Cardiac fibroblast (primary cell): ENCODE measurements at regions not wholly inside any gene's neighbourhood (a gene's known extent, or its start where the extent isn't known, plus 50 kb on each side); places are given as distances from the start of the nearest gene placed in this dataset.

Experiments
- DNase-seq, 2 donors: peaks; one replicate each; pipeline versions ENCODE4 v3.0.0 to v3.0.0-alpha.2; 2010; ENCODE audit warnings: low read depth in 2 of 2
- H3K4me3 ChIP-seq, 2 donors: replicated peaks in 1 of 2; 1 replicate in 1 of 2; 2 replicates in 1 of 2; pipeline ENCODE4 v1.5.1; 2011; ENCODE audit warnings: low read depth in 2 of 2, low read length in 2 of 2, mild to moderate bottlenecking in 2 of 2, moderate library complexity in 1 of 2
- TF ChIP-seq, protein P1 (sequence below): IDR thresholded peaks from one replicate; pipeline ENCODE4 v1.5.1; 2011; ENCODE audit warnings: low read depth, mild to moderate bottlenecking, low read length, inconsistent platforms

DNA sequence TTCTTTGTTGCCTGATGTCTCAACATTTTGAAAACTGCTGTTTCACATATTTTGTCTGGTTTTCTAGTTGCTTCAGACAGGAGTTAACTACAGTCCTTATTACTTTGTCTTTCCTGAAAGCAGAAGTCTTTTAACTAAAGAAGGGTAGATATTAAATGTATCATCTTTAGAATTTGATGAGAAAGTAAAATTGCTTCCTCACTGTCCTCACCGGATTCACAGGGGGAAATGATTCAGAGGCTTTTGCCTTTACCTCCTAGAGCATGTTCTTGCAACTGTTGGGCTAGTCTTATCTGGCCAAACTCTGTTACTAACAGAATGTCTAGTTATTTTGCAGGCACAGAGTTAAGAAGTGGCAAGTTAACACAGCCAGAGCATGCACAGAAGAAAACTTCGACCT lies 107.2 kb upstream of the VAV3 start:
- no peak overlapping the region for H3K4me3 ChIP-seq
- no peak for DNase-seq
- TF ChIP-seq, protein P1, sequence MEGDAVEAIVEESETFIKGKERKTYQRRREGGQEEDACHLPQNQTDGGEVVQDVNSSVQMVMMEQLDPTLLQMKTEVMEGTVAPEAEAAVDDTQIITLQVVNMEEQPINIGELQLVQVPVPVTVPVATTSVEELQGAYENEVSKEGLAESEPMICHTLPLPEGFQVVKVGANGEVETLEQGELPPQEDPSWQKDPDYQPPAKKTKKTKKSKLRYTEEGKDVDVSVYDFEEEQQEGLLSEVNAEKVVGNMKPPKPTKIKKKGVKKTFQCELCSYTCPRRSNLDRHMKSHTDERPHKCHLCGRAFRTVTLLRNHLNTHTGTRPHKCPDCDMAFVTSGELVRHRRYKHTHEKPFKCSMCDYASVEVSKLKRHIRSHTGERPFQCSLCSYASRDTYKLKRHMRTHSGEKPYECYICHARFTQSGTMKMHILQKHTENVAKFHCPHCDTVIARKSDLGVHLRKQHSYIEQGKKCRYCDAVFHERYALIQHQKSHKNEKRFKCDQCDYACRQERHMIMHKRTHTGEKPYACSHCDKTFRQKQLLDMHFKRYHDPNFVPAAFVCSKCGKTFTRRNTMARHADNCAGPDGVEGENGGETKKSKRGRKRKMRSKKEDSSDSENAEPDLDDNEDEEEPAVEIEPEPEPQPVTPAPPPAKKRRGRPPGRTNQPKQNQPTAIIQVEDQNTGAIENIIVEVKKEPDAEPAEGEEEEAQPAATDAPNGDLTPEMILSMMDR, result no peak

DNA sequence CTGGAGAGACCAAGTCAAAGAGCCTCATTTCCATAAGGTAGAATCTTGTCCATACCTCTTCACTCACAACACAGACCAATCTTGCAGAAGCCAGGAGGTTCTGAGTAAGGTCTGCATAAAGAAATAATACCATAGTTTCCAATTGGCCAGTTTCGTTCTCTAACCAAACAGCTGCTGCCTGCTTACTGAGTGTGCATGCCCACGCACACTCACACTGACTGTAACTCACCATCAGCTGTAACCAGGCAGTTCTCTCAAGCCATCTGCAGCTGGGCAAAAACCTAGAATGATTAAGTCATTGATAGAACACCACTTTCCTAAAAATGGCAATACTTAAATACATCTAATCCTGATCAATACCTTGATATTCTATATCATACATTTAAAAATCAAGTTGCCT lies 106.6 kb upstream of the VAV3 start:
- TF ChIP-seq, protein P1, result no peak
- H3K4me3 ChIP-seq, result no peak overlapping the region
- no peak for DNase-seq

DNA sequence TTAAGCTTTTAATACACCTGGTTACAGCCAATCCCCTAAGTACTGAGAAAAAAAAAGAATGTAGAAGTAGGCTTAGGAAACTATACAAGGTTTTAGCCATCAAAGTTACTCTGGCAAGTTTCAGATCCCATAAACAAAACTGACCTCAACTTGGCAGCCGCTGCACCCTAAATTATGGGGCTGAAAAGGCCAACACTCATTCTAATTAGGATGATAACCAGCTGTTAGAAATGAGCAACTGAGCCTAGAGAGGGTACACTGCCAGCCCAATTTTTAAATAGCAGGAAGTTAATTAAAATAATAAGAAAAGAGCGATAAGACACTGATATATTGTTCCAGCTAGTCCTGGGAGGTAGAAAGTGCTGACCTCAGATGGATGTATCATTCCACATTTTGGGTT lies 105.7 kb upstream of the VAV3 start:
- TF ChIP-seq, protein P1, result no peak
- peak in 1 of 2 donors; percentile 22 for DNase-seq
- H3K4me3 ChIP-seq, result no peak overlapping the region

DNA sequence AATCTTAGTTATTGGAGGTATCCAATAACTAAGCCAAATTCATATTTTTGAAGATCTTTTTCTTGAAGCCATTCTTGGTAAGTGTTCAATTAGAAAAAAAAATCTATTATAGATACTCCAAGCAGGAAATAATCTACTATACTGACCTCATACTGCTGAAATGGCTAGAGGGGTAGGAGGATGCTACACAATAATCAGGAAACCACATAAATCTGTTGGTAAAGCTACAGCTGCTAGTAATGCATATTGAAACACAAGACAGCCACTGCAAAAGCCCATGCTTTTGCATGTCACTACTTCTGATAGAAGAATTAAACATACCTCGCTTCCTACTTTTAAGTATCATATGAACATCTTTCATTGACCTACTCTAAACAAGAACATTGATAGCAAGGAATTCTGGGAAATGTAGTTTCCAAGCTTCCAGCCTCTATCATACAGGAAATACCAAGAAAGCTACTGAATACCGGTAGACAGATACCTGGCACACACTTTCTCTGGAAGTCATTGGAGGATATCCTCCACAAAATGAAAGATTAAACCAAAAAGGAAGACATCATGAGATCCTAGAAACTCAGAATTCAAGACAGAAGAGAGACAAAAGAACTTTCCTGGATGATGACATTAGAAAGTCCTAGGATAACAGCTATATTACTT lies 103.0 kb upstream of the VAV3 start:
- no peak overlapping the region for H3K4me3 ChIP-seq
- TF ChIP-seq, protein P1, result no peak
- peak in 1 of 2 donors; percentile 6 for DNase-seq

DNA sequence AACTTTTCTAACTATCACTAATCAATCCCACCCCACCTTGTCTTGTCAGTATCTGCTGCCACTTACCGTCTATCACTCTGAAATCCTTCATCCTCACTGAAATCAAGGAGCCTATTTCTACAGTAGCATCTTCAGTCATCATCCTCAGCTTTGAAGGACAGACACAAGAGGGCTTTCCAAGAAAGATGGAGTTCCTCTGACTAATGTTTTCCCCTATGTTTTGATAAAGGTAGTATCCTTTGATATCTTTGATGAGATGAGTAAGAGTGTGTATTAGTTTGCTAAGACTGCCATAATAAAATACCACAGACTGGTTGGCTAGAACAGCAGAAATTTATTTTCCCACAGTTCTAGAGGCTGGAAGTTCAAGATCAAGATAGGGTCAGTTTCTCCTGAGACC lies 101.8 kb upstream of the VAV3 start:
- no peak for DNase-seq
- TF ChIP-seq, protein P1, result no peak

DNA sequence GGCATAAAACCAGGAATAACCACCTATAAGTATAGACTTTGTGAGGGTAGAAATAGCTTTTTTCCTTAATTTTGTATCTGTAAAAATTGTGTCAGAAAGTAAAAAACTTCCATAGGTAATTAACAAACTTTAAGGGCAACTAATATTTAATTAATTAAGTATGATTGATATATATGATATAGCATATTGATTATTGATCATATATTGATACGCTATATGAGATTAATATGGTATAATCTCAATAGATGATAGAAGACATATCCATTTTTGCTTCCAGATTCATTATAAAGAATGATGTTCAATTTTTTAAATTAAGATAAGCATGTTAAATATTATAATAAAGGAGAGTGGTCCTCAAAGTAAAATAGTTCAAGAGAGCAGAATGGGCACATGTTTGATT lies 99.3 kb upstream of the VAV3 start:
- no peak for DNase-seq
- TF ChIP-seq, protein P1, result no peak
- H3K4me3 ChIP-seq, result no peak overlapping the region

More for the DNA sequence above, 101.8 kb upstream of the VAV3 start:
- no peak overlapping the region for H3K4me3 ChIP-seq

DNA sequence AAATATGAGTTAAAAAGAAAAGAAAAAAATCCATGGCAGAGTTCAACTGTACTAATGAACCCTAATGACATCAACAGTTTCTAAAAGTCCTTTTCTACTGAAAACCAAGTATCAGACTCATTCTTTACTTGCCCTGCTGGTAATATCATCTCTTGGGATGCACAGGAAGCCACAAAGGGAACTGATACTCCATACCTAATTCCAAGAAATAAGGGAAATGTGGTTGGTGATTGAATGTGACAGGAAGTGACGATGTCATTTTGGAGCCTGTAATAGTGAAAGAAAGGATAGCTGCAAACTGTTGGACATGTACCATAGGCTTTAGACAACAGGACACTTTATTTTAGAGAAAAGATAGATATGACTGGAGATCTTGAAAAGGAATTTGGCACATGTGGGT lies 98.7 kb upstream of the VAV3 start:
- no peak overlapping the region for H3K4me3 ChIP-seq
- no peak for DNase-seq
- TF ChIP-seq, protein P1, result no peak
